WI38 (cell line): ENCODE measurements at regions not wholly inside any gene's neighbourhood (a gene's known extent, or its start where the extent isn't known, plus 50 kb on each side); places are given as distances from the start of the nearest gene placed in this dataset.

Experiments used
- H3K4me3 ChIP-seq: 2 replicates; pipeline ENCODE4 v1.5.1; 2011; ENCODE audit warnings: low read depth, mild to moderate bottlenecking, control low read depth, low read length
- CTCF ChIP-seq: IDR thresholded peaks from 2 replicates; pipeline ENCODE4 v1.5.1; 2012; ENCODE audit warnings: low read depth, mild to moderate bottlenecking, control low read depth, low read length

- no peak overlapping the region for H3K4me3 ChIP-seq
- TF ChIP-seq CTCF: no peak
Observed at GRCh38 chr15:35166730-35167359, 81.8 kb upstream of the NANOGP8 start.

- H3K4me3 ChIP-seq: no peak overlapping the region
- TF ChIP-seq CTCF: no peak
Observed at GRCh38 chr15:35161694-35162093, 76.6 kb upstream of the NANOGP8 start.

- TF ChIP-seq CTCF: no peak
- no peak overlapping the region for H3K4me3 ChIP-seq
Observed at GRCh38 chr15:35159170-35159569, 74.1 kb upstream of the NANOGP8 start.

- H3K4me3 ChIP-seq: no peak overlapping the region
- no peak for TF ChIP-seq CTCF
Observed at GRCh38 chr15:35151782-35152181, 66.7 kb upstream of the NANOGP8 start.

- no peak overlapping the region for H3K4me3 ChIP-seq
- TF ChIP-seq CTCF: no peak
Observed at GRCh38 chr15:35151381-35151780, 66.3 kb upstream of the NANOGP8 start.

GRCh38 chr15:35150361-35150760 is 65.3 kb upstream of the NANOGP8 start:
- H3K4me3 ChIP-seq: no peak overlapping the region
- TF ChIP-seq CTCF: no peak

- no peak for TF ChIP-seq CTCF
- H3K4me3 ChIP-seq: no peak overlapping the region
Observed at GRCh38 chr15:35145336-35145735, 60.2 kb upstream of the NANOGP8 start.
